Neural cell (in vitro differentiated cells): ENCODE measurements at regions not wholly inside any gene's neighbourhood (a gene's known extent, or its start where the extent isn't known, plus 50 kb on each side); places are given as distances from the start of the nearest gene placed in this dataset.

ENCODE experiments used
- H2AFZ ChIP-seq: fragments of 200-600, 300-800 bp; sonication (generic), shearing (Covaris generic); 2 replicates; pipeline ENCODE4 v1.6.0; 2014; ENCODE audit warnings: low read depth, mild to moderate bottlenecking, antibody characterized with exemption, low read length, moderate library complexity
- H3F3A ChIP-seq: fragments of 200-600 bp; shearing (Covaris generic); 2 replicates; pipeline ENCODE4 v1.6.1; 2016; ENCODE audit warnings: mild to moderate bottlenecking, moderate library complexity, mixed read lengths, antibody characterized with exemption, low read length; ENCODE audit not compliant: insufficient read depth, poor library complexity, severe bottlenecking
- H3K27ac ChIP-seq: fragments of 200-600, 300-800 bp; sonication (generic), shearing (Covaris generic); 2 replicates; pipeline ENCODE4 v1.5.1; 2014; ENCODE audit warnings: mild to moderate bottlenecking, low read length, moderate library complexity
- H3K27me3 ChIP-seq: fragments of 300-800, 200-600 bp; sonication (generic), shearing (Covaris generic); 2 replicates; pipeline ENCODE4 v1.6.0; 2014; ENCODE audit warnings: mild to moderate bottlenecking, low read depth, low read length, moderate library complexity; ENCODE audit not compliant: insufficient read depth
- H3K36me3 ChIP-seq: fragments of 300-800, 200-600 bp; sonication (generic), shearing (Covaris generic); 2 replicates; pipeline ENCODE4 v1.5.1; 2014; ENCODE audit warnings: mild to moderate bottlenecking, antibody characterized with exemption, low read length, moderate library complexity; ENCODE audit not compliant: insufficient read depth
- H3K4me2 ChIP-seq: fragments of 300-800, 200-600 bp; sonication (generic), shearing (Covaris generic); 2 replicates; pipeline ENCODE4 v1.6.0; 2014; ENCODE audit warnings: mild to moderate bottlenecking, low read length
- H3K4me3 ChIP-seq: fragments of 300-800, 200-600 bp; sonication (generic), shearing (Covaris generic); 2 replicates; pipeline ENCODE4 v1.5.1; 2014; ENCODE audit warnings: mild to moderate bottlenecking, low read length, moderate library complexity
- H3K79me2 ChIP-seq: fragments of 200-600 bp; shearing (Covaris generic); replicated peaks from 2 replicates; pipeline ENCODE4 v1.6.0; 2014; ENCODE audit warnings: mild to moderate bottlenecking, low read length, moderate library complexity; ENCODE audit not compliant: insufficient read depth
- H3K9ac ChIP-seq: fragments of 300-800, 200-600 bp; sonication (generic), shearing (Covaris generic); 2 replicates; pipeline ENCODE4 v1.6.1; 2016; ENCODE audit warnings: mild to moderate bottlenecking, low read length, mixed read lengths
- H3K9me2 ChIP-seq: fragments of 200-600 bp; shearing (Covaris generic); 2 replicates; pipeline ENCODE4 v1.6.1; 2016; ENCODE audit warnings: mild to moderate bottlenecking, low read length, mixed read lengths; ENCODE audit not compliant: insufficient read depth
- H3K9me3 ChIP-seq: fragments of 200-600, 300-800 bp; sonication (generic), shearing (Covaris generic); 2 replicates; pipeline ENCODE4 v1.6.1; 2016; ENCODE audit warnings: mild to moderate bottlenecking, mixed run types, low read length, moderate library complexity, mixed read lengths
- H4K20me1 ChIP-seq: fragments of 200-600 bp; shearing (Covaris generic); 2 replicates; pipeline ENCODE4 v1.6.1; 2016; ENCODE audit warnings: mild to moderate bottlenecking, mixed run types; ENCODE audit not compliant: insufficient read depth
- EP300 ChIP-seq: fragments of 450-650 bp; conservative IDR thresholded peaks from 2 replicates; pipeline ENCODE4 v1.6.1; 2014; ENCODE audit warnings: antibody characterized with exemption, mild to moderate bottlenecking, moderate library complexity; ENCODE audit not compliant: poor library complexity, severe bottlenecking
- EZH2 ChIP-seq: fragments of 200-600, 300-800 bp; shearing (Covaris generic), sonication (generic); IDR thresholded peaks from 2 replicates; pipeline ENCODE4 v1.6.1; 2014; ENCODE audit warnings: antibody characterized with exemption, low read length, borderline replicate concordance, mild to moderate bottlenecking; ENCODE audit not compliant: insufficient read depth, poor library complexity, severe bottlenecking
- MXI1 ChIP-seq: fragments of 450-650 bp; conservative IDR thresholded peaks from 2 replicates; pipeline ENCODE4 v1.6.1; 2014; ENCODE audit warnings: antibody characterized with exemption, mild to moderate bottlenecking; ENCODE audit not compliant: poor library complexity, severe bottlenecking
- POLR2AphosphoS5 ChIP-seq: IDR thresholded peaks from 2 replicates; pipeline ENCODE4 v1.6.1; 2012
- RAD21 ChIP-seq: fragments of 450-650 bp; conservative IDR thresholded peaks from 2 replicates; pipeline ENCODE4 v1.6.1; 2014; ENCODE audit warnings: antibody characterized with exemption, mild to moderate bottlenecking, moderate library complexity
- SMC3 ChIP-seq: fragments of 450-650 bp; conservative IDR thresholded peaks from 2 replicates; pipeline ENCODE4 v1.6.1; 2014; ENCODE audit warnings: antibody characterized with exemption, mild to moderate bottlenecking, moderate library complexity; ENCODE audit not compliant: poor library complexity
- TAF1 ChIP-seq: IDR thresholded peaks from 2 replicates; pipeline ENCODE4 v1.6.1; 2012; ENCODE audit warnings: low read depth
- TF ChIP-seq, protein P1 (sequence below): fragments of 450-650 bp; IDR thresholded peaks from 2 replicates; pipeline ENCODE4 v1.5.1; 2014; ENCODE audit warnings: antibody characterized with exemption, mild to moderate bottlenecking, moderate library complexity; ENCODE audit not compliant: poor library complexity, severe bottlenecking
- TF ChIP-seq, protein P2 (sequence below): IDR thresholded peaks from 2 replicates; pipeline ENCODE4 v1.6.1; 2012; ENCODE audit warnings: borderline replicate concordance

DNA sequence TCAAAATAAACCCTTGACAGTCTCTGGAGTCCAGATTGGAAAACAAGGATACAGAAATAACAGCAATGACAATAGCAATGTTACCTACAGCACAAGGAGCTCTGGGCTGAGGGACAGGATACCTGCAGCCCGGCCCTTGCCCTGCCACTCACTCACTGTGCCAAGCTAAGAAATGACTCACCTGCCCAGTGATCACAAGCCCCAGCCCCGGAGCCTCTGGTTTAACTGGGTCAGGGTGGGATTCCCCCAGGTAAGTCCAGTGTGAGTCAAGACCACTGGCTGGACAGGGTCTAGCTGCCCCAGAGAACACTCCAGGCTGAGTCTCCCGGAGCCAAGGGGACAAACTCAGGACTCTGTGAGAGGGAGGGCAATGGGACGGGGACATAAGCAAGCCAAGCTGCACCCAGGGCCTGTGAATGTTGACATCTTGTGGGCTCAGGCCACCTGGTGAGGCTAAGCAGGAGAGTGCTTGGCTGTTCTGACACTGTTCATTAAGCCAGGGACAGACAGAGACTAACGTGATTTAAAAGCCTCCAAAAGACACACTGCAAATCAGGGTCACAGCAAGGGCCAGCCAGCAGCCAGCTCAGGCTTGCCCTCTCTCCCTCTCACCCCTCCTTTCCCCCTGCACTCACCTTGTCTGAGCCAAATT is 64.1 kb downstream of the MIS18A start:
- H3K9me3 ChIP-seq = no peaks in the 10 kb centered on the region
- TF ChIP-seq MXI1 (no peak), RAD21 (no peak), EP300 (no peak), EZH2 (no peak), SMC3 (no peak), POLR2AphosphoS5 (no peak), TAF1 (no peak)
- TF ChIP-seq, protein P1, sequence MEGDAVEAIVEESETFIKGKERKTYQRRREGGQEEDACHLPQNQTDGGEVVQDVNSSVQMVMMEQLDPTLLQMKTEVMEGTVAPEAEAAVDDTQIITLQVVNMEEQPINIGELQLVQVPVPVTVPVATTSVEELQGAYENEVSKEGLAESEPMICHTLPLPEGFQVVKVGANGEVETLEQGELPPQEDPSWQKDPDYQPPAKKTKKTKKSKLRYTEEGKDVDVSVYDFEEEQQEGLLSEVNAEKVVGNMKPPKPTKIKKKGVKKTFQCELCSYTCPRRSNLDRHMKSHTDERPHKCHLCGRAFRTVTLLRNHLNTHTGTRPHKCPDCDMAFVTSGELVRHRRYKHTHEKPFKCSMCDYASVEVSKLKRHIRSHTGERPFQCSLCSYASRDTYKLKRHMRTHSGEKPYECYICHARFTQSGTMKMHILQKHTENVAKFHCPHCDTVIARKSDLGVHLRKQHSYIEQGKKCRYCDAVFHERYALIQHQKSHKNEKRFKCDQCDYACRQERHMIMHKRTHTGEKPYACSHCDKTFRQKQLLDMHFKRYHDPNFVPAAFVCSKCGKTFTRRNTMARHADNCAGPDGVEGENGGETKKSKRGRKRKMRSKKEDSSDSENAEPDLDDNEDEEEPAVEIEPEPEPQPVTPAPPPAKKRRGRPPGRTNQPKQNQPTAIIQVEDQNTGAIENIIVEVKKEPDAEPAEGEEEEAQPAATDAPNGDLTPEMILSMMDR = no peak
- TF ChIP-seq, protein P2, sequence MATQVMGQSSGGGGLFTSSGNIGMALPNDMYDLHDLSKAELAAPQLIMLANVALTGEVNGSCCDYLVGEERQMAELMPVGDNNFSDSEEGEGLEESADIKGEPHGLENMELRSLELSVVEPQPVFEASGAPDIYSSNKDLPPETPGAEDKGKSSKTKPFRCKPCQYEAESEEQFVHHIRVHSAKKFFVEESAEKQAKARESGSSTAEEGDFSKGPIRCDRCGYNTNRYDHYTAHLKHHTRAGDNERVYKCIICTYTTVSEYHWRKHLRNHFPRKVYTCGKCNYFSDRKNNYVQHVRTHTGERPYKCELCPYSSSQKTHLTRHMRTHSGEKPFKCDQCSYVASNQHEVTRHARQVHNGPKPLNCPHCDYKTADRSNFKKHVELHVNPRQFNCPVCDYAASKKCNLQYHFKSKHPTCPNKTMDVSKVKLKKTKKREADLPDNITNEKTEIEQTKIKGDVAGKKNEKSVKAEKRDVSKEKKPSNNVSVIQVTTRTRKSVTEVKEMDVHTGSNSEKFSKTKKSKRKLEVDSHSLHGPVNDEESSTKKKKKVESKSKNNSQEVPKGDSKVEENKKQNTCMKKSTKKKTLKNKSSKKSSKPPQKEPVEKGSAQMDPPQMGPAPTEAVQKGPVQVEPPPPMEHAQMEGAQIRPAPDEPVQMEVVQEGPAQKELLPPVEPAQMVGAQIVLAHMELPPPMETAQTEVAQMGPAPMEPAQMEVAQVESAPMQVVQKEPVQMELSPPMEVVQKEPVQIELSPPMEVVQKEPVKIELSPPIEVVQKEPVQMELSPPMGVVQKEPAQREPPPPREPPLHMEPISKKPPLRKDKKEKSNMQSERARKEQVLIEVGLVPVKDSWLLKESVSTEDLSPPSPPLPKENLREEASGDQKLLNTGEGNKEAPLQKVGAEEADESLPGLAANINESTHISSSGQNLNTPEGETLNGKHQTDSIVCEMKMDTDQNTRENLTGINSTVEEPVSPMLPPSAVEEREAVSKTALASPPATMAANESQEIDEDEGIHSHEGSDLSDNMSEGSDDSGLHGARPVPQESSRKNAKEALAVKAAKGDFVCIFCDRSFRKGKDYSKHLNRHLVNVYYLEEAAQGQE = no peak
- no peak overlapping the region for H3K4me2 ChIP-seq
- no peaks in the 10 kb centered on the region for H3K36me3 ChIP-seq
- H3F3A ChIP-seq = no peaks in the 10 kb centered on the region
- H4K20me1 ChIP-seq = no peaks in the 10 kb centered on the region
- no peak overlapping the region for H3K9ac ChIP-seq
- H3K27me3 ChIP-seq = no peaks in the 10 kb centered on the region
- no peak overlapping the region for H3K27ac ChIP-seq
- H3K79me2 ChIP-seq = no peaks in the 10 kb centered on the region
- H2AFZ ChIP-seq = no peak overlapping the region
- H3K4me3 ChIP-seq = no peak overlapping the region
- no peaks in the 10 kb centered on the region for H3K9me2 ChIP-seq

DNA sequence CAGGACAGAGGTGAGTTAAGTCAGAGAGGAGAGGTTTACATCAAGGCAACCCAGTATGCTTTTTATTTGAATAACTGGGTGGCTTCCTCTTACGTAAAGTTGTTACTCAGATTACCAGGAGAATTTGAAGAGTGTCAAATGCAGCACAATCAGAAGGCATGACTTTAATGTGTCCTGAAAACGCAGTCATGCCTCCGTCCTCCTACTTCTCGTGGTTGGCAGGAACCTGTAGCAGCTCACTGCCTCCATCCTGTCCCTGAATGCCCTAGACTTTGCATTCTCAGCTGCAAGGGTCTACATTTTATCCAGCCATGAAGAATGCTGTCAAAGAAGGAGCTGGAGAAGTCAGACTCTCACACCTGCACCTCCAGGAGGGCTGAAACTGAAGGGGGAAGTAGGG is 66.7 kb downstream of the MIS18A start:
- no peaks in the 10 kb centered on the region for H3K36me3 ChIP-seq
- no peaks in the 10 kb centered on the region for H3K27me3 ChIP-seq
- no peak for TF ChIP-seq SMC3
- no peak for TF ChIP-seq EZH2
- TF ChIP-seq TAF1 = no peak
- no peak for TF ChIP-seq POLR2AphosphoS5
- TF ChIP-seq, protein P2 = no peak
- no peak for TF ChIP-seq EP300
- TF ChIP-seq, protein P1 = no peak
- no peak for TF ChIP-seq RAD21
- TF ChIP-seq MXI1 = no peak
- no peak overlapping the region for H3K4me3 ChIP-seq
- no peaks in the 10 kb centered on the region for H3K9me3 ChIP-seq
- no peak overlapping the region for H2AFZ ChIP-seq
- H3K9ac ChIP-seq = no peak overlapping the region
- H3F3A ChIP-seq = no peaks in the 10 kb centered on the region
- no peaks in the 10 kb centered on the region for H4K20me1 ChIP-seq
- H3K27ac ChIP-seq = no peak overlapping the region
- no peak overlapping the region for H3K4me2 ChIP-seq
- H3K79me2 ChIP-seq = no peaks in the 10 kb centered on the region
- no peaks in the 10 kb centered on the region for H3K9me2 ChIP-seq
